Erythroblast (primary cell): ENCODE measurements at regions not wholly inside any gene's neighbourhood (a gene's known extent, or its start where the extent isn't known, plus 50 kb on each side); places are given as distances from the start of the nearest gene placed in this dataset.

Source experiments
- DNase-seq, 2 experiments: peaks; one replicate each; lab custom pipeline; 2025; lab: John Stamatoyannopoulos, UW
- GATA1 ChIP-seq: IDR thresholded peaks from 2 replicates; pipeline ENCODE4 v1.6.1; 2011; ENCODE audit warnings: low read depth, mild to moderate bottlenecking, control low read depth, low read length, moderate library complexity
- POLR2A ChIP-seq: IDR thresholded peaks from 2 replicates; pipeline ENCODE4 v1.6.1; 2011; ENCODE audit warnings: mild to moderate bottlenecking, low read length

- no peak for DNase-seq
- TF ChIP-seq GATA1 (no peak), POLR2A (no peak)
These were observed 300.2 kb upstream of the IRX5 start for GRCh38 chr16:54630284-54630967.

DNA sequence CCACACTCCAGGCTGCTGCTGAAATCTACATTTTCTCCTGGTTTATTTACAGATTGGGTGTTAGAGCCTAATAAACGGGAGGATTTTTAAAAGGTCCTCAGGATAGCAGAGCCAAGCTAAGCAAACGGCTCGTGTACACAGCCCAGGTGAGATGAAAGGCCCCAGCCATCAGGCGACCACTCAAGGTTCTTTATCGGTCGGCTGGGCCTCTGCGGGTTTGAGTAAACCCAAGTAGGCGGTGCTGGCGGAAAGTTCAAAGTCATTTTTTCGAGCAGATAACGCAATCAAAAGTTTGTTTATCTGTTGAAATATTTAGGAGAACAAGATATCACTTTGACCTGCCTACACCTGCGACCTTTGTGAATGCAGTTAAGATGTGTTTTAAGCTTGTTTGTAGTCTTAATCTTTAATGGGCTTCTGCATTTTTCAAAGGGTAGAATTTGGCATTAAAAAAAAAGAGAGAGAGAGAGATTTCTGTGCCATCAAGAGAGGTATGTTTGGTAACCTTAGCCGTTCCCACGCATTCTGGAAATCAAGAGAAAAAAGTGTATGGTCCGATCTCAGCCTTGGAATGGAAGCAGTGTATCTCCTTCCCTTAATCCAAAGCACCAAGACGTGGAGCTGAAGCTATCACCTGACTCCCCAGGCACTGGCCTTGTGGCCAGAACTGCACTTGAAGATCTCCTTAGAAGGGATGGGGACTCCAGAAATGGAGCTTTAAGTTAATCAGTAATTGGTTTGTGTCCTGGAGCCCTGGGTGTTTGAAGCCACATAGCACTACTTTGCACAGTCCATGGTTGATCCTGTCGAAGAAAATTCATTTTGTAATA, 301.7 kb upstream of the IRX5 start:
- TF ChIP-seq POLR2A, result no peak
- TF ChIP-seq GATA1, result no peak

GRCh38 chr16:54627616-54628015, 303.0 kb upstream of the IRX5 start:
- no peak for TF ChIP-seq POLR2A
- DNase-seq, result no peak

More for the DNA sequence above, 301.7 kb upstream of the IRX5 start:
- no peak for DNase-seq

GRCh38 chr16:54623636-54624035, 307.0 kb upstream of the IRX5 start:
- TF ChIP-seq POLR2A (no peak), GATA1 (no peak)
- DNase-seq, result no peak

GRCh38 chr16:54620197-54620596, 310.5 kb upstream of the IRX5 start:
- TF ChIP-seq GATA1 (no peak), POLR2A (no peak)
- DNase-seq, result no peak

- no peak for DNase-seq
- TF ChIP-seq POLR2A, result no peak
- TF ChIP-seq GATA1, result no peak
These were observed 314.1 kb upstream of the IRX5 start for GRCh38 chr16:54616610-54617009.

DNA sequence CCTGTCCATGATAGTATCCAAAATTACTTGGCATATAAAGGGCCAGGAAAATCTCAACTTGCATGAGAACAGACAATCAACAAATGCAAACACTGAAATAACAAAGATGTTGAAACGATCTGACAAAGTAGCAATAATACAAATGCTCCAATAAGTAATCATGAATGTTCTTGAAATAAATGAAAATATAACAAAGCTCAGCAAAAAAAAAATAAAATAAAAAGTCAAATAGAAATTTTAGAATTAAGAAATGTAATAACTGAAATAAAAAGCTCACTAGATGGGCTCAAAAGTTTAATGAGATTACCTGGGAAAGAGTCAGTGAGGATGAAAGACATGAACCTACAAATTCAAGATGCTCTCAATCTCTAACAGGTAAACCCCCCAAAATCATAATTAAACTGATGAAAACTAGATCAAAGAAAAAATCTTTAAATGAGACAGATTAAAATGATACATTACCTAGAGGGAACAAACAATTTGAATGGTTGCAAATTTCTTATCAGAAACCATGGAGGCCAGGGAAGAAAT, 319.0 kb upstream of the IRX3 start:
- DNase-seq, result no peak
- TF ChIP-seq GATA1 (no peak), POLR2A (no peak)

- no peak for DNase-seq
- no peak for TF ChIP-seq POLR2A
- no peak for TF ChIP-seq GATA1
These were observed 316.1 kb upstream of the IRX3 start for GRCh38 chr16:54602666-54603065.

- DNase-seq, result no peak
- TF ChIP-seq POLR2A, result no peak
- TF ChIP-seq GATA1, result no peak
These were observed 310.6 kb upstream of the IRX3 start for GRCh38 chr16:54597222-54597621.

DNA sequence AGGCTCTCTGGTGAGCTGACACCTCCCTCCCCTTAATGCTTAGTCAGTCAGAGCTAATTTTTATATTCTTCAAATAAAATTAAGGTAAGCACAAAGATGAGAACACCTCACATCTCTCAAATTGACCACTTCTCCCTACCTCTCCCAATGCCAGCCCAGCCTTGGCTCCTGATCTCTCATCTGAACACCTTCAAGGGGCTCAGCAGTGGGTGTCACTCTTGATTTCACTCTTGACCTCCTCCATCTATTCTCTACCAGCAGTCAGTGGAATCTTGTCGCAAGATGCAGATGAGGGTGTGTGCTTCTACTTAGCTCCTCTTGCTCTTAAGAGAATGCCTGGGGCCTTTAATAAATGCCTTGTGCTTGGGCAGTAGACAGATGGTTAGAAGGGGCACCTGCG, 309.0 kb upstream of the IRX3 start:
- TF ChIP-seq GATA1 (no peak), POLR2A (no peak)

GRCh38 chr16:54594601-54595391, 308.2 kb upstream of the IRX3 start:
- DNase-seq, result no peak
- TF ChIP-seq GATA1 (no peak), POLR2A (no peak)

More for the DNA sequence above, 309.0 kb upstream of the IRX3 start:
- DNase-seq, result no peak

GRCh38 chr16:54591816-54592246, 305.2 kb upstream of the IRX3 start:
- DNase-seq, result no peak
- TF ChIP-seq POLR2A, result no peak
- no peak for TF ChIP-seq GATA1

DNA sequence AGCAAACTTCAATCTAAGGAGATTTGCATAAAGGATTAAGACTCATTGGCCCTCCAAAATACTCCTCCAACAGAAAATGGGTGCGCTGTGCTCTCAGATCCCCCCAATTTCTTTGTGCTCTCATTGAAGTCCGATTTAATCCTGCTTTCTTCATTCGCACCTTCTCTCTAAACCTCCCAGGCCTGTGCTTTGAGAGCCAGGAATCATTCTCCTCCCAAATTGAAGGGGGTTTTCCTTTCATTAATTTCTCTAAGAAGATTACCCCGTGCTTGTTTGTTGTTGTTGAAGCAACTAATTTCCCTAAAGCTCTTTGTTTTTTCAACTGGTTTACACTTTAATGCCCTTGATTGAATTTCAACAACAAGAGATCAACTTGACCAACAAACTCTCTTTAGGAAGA, 304.2 kb upstream of the IRX3 start:
- DNase-seq, result no peak
- no peak for TF ChIP-seq GATA1
- no peak for TF ChIP-seq POLR2A
